ENCODE measurements at regions not wholly inside any gene's neighbourhood (a gene's known extent, or its start where the extent isn't known, plus 50 kb on each side); places are given as distances from the start of the nearest gene placed in this dataset.
A peak's percentile ranks its signal among the peaks of the same experiment; 100 is the strongest.

DNA sequence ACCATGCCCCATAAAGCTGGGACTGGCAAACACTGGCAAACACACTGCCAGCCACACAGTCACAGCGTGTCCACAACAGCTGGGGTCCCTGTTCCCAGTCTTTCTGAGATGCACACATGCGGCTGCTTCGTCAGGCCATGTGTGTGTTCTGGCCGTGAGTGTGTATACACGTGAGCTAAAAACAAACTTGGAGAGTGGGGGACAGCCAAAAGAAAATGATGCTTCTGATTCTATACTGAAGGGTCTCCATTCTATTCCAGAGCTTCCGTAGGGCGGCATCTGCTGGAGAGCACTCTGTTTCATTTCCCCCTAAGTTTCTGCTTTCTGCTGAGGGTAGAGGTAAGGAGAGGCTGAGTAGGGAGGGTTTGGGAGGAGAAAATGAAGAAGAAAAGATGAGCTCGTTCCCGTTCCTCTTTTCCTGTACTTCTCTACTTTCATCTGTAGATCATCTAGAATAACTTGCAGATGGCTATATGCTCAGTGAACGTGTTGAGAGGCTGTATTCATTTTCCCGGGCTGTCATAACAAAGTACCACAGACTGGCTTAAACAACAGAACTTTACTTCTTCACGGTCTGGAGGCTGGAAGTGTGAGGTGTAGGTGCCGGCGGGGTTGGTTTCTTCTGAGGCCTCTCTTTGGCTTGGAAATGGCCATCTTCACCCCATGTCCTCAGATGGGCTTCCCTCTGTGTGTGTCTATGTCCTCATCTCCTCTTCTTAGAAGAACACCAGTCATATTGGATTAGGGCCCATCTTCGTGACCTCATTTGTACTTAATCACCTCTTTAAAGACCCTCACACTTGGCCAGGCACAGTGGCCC lies 151.6 kb downstream of the TOMM20 start:
- H3K27ac ChIP-seq (replicated peaks): peak overlapping the region; percentile 99
- peak in 1 of 2 experiments; percentile 74 for DNase-seq (ENCODE audit: low read depth in 1 of 2, low spot score in 1 of 2)
- H3K4me3 ChIP-seq (replicated peaks; ENCODE audit: insufficient read depth, low read length): no peak overlapping the region
- no peaks in the 10 kb centered on the region for H3K27me3 ChIP-seq (ENCODE audit: insufficient read depth, poor library complexity, severe bottlenecking)
- no peak for TF ChIP-seq POLR2AphosphoS5 (IDR thresholded peaks at IDR 0.05; ENCODE audit: low read depth)
- peak; percentile 87 for TF ChIP-seq SPI1 (IDR thresholded peaks at IDR 0.05; ENCODE audit: borderline replicate concordance, low read depth)

GRCh38 chr1:234975941-234976860 lies 152.4 kb downstream of the TOMM20 start:
- Histone ChIP-seq H3K27me3 (ENCODE audit: insufficient read depth, poor library complexity, severe bottlenecking) (no peaks in the 10 kb centered on the region), H3K4me3 (replicated peaks; ENCODE audit: insufficient read depth, low read length) (no peak overlapping the region), H3K27ac (replicated peaks) (peak overlapping the region; percentile 99)
- TF ChIP-seq POLR2AphosphoS5 (IDR thresholded peaks at IDR 0.05; ENCODE audit: low read depth) (peak; percentile 6; the same call in 1 of the 2 replicates), GABPA (IDR thresholded peaks at IDR 0.05; ENCODE audit: low read depth) (no peak), SPI1 (IDR thresholded peaks at IDR 0.05; ENCODE audit: borderline replicate concordance, low read depth) (peak; percentile 21; the same call in 1 of the 2 replicates)
- peak in 1 of 2 experiments; percentile 43 for DNase-seq (ENCODE audit: low read depth in 1 of 2, low spot score in 1 of 2)

- TF ChIP-seq SPI1 (IDR thresholded peaks at IDR 0.05; ENCODE audit: borderline replicate concordance, low read depth): no peak
- no peak for TF ChIP-seq REST (IDR thresholded peaks at IDR 0.05; ENCODE audit: insufficient replicate concordance, low read depth)
- TF ChIP-seq CTCF (IDR thresholded peaks at IDR 0.05; ENCODE audit: insufficient read depth, low read length): no peak
- TF ChIP-seq POLR2AphosphoS5 (IDR thresholded peaks at IDR 0.05; ENCODE audit: low read depth): peak; percentile 70
- no peak for TF ChIP-seq GABPA (IDR thresholded peaks at IDR 0.05; ENCODE audit: low read depth)
- Histone ChIP-seq H3K27me3 (ENCODE audit: insufficient read depth, poor library complexity, severe bottlenecking) (no peaks in the 10 kb centered on the region), H3K4me3 (replicated peaks; ENCODE audit: insufficient read depth, low read length) (no peak overlapping the region), H3K27ac (replicated peaks) (peak overlapping the region; percentile 99)
- peak; percentile 80 to 91 for DNase-seq (ENCODE audit: low read depth in 1 of 2, low spot score in 1 of 2)
Measured at GRCh38 chr1:234975122-234975940, 153.3 kb downstream of the TOMM20 start.

- no peaks in the 10 kb centered on the region for H3K27me3 ChIP-seq (ENCODE audit: insufficient read depth, poor library complexity, severe bottlenecking)
- H3K4me3 ChIP-seq (replicated peaks; ENCODE audit: insufficient read depth, low read length): no peak overlapping the region
- peak overlapping the region; percentile 99 for H3K27ac ChIP-seq (replicated peaks)
- TF ChIP-seq GABPA (IDR thresholded peaks at IDR 0.05; ENCODE audit: low read depth) (no peak), SPI1 (IDR thresholded peaks at IDR 0.05; ENCODE audit: borderline replicate concordance, low read depth) (no peak), CTCF (IDR thresholded peaks at IDR 0.05; ENCODE audit: insufficient read depth, low read length) (no peak), POLR2AphosphoS5 (IDR thresholded peaks at IDR 0.05; ENCODE audit: low read depth) (no peak), REST (IDR thresholded peaks at IDR 0.05; ENCODE audit: insufficient replicate concordance, low read depth) (no peak)
- no peak for DNase-seq (ENCODE audit: low read depth in 1 of 2, low spot score in 1 of 2)
Measured at GRCh38 chr1:234973426-234974250, 155.0 kb downstream of the TOMM20 start.

Data from HL-60 (cell line).